GM18507 (cell line): ENCODE measurements at regions not wholly inside any gene's neighbourhood (a gene's known extent, or its start where the extent isn't known, plus 50 kb on each side); places are given as distances from the start of the nearest gene placed in this dataset.

ENCODE experiments used
- DNase-seq: peaks from one replicate; pipeline ENCODE4 v3.0.0; 2011; ENCODE audit warnings: low read depth; ENCODE audit not compliant: insufficient read length; ENCODE audit errors: extremely low spot score
- FAIRE-seq: peaks from 2 replicates; lab custom pipeline; 2011; peaks lifted over from hg19 to GRCh38; lab: Jason Lieb, UNC

GRCh38 chr10:57743711-57744110 is 524.0 kb downstream of the IPMK start:
- no peak for FAIRE-seq
- DNase-seq, result no peak

DNA sequence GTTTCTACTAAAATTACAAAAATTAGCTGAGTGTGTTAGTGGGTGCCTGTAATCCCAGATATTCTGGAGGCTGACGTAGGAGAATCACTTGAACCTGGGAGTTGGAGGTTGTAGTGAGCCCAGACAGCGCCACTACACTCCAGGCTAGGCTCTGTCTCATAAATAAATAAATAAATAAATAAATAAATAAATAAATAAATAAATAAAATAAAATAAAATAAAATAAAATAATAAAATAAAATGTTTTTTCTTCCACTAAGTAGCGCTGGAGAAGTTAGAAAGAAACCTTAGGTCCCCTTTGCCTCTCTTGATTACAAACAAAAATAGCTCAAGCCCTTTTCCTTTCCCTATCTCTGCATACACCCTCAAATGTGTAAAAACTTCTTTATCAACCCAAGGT is 525.9 kb downstream of the IPMK start:
- DNase-seq (no peak), FAIRE-seq (no peak)

GRCh38 chr10:57723305-57723704 is 544.4 kb downstream of the IPMK start:
- DNase-seq (no peak), FAIRE-seq (no peak)

DNA sequence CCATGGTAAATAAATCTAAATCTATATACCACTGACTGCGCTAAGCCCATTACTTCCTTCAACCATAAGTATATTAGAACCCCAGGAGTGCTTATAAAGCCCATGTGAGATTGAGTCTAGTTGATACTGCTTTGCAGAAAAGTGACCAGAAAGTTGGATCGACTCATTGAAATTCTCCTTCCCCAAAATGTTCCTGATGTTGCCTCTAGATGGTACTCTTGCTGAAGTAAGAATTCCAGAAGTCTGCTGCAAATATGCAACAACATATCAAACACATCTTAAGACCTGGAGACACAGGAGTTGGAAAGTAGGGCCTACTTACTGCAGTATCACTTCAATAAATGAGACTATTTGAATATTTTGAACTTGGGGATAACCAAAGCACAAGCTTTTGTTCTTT is 550.8 kb downstream of the IPMK start:
- FAIRE-seq (no peak), DNase-seq (no peak)

DNA sequence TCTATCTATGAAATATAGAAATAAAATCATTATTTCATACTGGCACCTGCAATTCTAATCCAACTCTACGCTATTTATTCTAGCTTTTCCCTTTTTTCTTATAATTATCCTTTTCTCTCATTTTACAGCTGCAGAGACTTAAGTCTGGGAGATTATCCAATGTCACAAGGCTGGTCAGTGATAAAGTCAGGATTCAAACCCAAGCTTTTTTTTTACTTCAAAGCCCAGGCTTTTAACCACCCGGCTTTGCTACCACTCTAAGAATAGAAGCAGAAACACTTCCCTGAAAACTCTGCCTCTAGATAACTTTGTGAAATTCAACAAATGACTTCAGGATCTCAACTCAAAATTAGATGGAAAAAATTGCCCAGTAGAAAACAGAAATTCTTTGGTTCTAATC is 552.5 kb downstream of the IPMK start:
- FAIRE-seq (no peak), DNase-seq (no peak)

DNA sequence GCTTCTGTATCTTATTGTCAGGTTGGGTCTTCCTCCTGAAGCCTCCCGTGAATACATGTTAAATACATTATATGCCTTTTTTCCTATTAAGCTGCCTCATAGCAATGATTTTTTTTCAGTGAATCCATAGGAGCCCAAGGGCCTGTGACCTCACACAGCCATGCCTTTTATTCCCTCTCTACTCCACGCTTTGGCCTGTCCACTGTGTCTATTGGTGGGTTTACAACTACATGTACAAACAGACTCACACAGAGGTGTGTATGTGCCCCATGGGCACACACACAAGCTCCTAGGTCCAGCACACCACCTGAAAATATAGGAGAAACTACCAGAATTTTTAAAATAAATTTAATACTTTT is 560.4 kb downstream of the IPMK start:
- no peak for DNase-seq
- no peak for FAIRE-seq

DNA sequence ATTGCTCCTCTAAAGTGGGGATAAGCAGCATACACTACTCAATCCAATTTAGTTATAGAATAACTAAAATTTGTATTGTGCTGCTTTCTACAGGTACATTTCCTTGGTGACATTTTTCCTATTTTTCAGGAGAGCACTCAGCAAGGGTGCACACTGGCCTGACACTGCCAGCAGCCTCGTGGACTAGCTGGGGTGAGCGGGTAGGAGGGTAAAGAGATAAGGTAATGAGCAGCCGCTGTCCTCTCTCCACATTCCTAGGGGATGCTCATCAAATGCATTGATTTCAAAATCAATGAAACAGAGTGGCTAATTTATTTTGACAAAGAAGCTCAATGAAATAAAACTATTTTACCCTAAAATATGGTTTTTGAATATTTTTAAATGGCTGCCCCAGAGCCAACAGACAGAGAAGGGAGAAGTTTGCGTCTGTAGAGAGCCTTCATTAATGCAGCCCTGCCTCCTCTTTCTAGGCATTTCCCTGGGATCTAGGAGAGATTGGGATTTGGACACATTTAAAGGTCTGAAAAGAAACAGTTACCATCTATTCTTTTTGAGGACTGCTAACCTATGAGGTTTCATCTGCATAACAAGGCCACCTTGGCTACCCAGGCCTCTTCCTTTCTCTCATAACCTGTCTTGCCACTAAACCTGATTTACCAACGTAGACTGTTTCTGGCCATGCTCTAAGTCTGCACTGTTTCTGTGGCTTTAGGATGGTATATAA is 561.0 kb downstream of the IPMK start:
- DNase-seq, result no peak

DNA sequence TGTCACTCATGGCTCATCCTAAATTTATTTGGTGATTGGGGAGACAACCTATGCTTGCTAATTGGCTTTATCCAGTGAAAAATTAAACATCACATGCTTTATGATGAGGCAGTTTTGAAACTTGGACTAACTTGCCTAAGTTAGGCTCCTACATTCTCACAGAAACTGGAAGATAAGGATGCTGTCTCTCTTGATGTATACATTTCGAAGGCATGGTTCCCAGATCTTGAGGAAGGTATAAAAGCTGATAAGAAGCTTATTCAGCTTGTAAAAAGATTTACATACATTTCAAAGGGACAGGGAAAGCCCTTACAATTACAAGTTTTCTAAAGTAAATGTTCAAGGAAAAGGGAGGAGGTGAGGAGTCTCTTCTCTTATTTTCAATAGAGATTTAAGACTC is 561.7 kb downstream of the IPMK start:
- DNase-seq (no peak), FAIRE-seq (no peak)

More for the DNA sequence above, 561.0 kb downstream of the IPMK start:
- no peak for FAIRE-seq

DNA sequence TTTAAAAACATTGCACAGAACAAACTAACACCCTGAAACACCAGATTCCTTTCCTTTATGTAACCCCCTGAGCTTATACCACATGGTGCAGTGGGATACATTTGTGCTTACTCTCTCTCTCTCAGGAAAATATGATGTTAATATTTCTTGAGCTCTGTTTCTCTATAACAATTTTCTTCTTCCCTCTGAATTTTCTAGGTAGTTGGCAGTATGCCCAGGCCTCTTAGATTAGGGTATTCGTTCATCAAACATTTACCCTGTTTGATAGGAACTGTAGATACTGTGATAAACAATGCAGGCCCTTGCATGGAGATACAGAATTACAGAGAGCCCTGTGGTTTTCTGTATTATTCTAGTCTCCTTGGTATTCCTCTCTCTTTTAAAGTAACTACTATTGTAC is 567.8 kb downstream of the IPMK start:
- FAIRE-seq (no peak), DNase-seq (no peak)

DNA sequence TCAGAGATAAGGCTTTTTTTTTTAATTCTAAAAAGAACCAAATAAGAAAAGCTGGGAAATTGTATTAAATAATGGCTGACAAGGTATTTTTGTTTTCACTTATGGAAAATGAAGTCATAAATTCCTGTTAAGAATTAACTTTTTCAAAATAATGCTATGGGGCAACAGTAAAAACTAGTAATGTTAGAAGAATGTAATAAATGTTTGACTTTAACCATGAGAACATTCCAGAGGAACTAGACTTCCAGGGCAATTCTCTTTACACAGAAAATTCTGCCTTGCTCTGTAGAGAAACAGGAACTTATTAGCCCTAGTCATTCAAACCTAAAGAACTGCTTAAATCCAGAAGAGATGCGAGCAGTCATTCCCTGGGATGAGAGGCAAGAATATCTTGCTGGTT is 571.1 kb downstream of the IPMK start:
- FAIRE-seq, result no peak

GRCh38 chr10:57694956-57695608 is 572.6 kb downstream of the IPMK start:
- no peak for DNase-seq
- FAIRE-seq, result no peak

More for the DNA sequence above, 571.1 kb downstream of the IPMK start:
- DNase-seq, result no peak

DNA sequence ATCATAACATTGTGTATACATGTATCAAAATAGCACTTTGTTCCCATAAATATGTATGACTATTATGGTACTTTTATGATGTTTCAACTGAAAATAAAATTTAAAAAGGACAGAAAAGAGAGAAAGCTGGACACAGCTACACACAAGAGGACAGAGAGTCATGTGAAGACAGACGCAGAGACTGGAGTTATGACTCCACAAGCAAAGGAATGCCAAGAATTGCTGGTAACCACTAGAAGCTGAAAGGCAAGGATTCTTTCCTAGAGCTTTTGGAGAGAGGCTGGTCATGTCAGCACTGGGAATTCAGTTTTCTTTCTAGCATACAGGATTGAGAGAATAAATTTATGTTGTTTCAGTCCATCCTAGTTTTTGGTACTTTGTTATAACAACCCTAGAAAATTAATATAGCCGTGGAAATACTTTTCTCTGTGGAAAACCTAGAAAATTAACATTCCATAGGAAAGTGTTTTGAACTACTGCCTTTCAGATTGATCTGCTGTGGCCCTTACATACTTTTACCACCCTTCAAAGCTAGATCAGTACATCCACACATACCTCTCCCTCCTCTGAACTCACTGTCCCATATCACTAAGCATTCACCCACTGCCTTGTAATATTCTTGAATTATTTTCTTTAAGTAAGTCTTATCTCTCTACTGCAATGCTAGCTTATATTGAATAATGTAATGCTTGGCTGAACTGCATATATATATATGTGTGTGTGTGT is 575.3 kb downstream of the IPMK start:
- no peak for FAIRE-seq
- no peak for DNase-seq

- FAIRE-seq (no peak), DNase-seq (no peak)
Measured at GRCh38 chr10:57689596-57690297, 577.9 kb downstream of the IPMK start.

DNA sequence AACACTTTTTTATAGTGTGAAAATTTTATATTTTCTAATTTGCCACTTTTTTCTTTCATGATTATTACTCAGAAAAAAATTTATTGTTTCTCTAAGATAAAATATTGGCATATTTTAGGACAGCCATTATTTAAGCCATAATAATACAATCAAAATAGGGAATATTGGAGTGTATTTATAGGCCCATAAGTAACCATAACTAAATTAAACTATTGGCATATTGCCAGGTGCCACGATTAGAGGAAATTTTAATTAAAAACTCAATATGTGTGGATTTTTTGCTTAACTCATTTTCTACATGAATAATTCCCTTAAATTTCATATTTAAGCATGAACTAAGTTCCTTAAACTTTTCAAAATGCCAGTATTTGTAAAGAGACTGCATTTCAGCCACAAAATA is 587.8 kb downstream of the IPMK start:
- no peak for DNase-seq
- no peak for FAIRE-seq

GRCh38 chr10:57675125-57675524 is 592.6 kb downstream of the IPMK start:
- FAIRE-seq (no peak), DNase-seq (no peak)

- FAIRE-seq (no peak), DNase-seq (no peak)
Measured at GRCh38 chr10:57673446-57673960, 594.2 kb downstream of the IPMK start.

GRCh38 chr10:57664815-57665214 is 602.9 kb downstream of the IPMK start:
- no peak for FAIRE-seq
- DNase-seq, result no peak

DNA sequence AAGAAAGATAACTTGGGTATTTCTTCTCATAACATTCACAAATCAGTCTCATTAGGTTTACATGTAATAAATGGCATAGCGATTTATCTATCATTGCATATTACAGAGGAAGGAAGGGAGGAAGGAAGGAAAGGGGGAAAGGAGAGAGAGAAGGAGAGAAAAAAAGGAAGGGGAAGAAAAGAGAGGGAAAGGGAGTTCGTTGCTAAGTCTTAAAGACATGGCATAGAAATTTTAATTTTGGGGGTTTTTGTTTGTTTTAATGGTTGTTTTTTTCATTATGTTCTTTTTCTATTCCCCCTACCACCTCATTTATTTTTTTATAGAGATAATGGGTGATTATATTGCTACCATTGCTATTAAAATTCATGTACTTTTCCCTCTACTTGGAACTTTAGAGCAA is 604.3 kb downstream of the IPMK start:
- FAIRE-seq, result no peak
- no peak for DNase-seq

- DNase-seq (no peak), FAIRE-seq (no peak)
Measured at GRCh38 chr10:57661206-57661605, 606.5 kb downstream of the IPMK start.

DNA sequence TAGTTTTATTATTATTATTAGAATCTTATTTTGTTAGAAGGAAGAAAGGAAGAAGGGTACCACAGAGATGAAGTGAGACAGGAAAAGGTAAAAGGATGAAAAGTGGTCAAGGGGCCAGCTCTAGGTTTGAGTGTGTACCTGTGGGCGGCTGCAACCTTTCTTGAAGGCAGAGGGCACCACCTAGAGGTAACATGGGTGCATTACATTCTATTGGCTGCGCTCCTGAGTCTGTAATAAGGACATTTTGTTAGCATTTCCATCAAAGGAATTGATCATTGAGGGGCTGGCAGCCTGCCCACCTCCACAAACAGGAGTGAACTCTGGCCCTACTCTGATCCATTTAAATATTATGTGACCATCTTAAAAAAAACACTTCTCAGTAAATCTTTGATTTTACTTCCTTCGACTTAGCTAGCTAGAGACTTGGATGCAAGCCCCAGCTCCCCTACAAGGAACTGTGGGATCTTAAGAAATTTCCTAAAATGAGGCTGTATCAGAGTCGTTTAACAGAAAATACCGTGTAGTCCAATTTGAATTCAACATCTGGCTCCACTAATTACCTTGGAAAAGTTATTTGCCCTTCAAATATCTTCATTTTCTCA is 610.4 kb downstream of the IPMK start:
- FAIRE-seq, result peak; percentile 73
- peak; percentile 2 for DNase-seq
